Neural cell (in vitro differentiated cells): ENCODE measurements at regions not wholly inside any gene's neighbourhood (a gene's known extent, or its start where the extent isn't known, plus 50 kb on each side); places are given as distances from the start of the nearest gene placed in this dataset.

Experiments
- H2AFZ ChIP-seq: fragments of 200-600, 300-800 bp; sonication (generic), shearing (Covaris generic); 2 replicates; pipeline ENCODE4 v1.6.0; 2014; ENCODE audit warnings: low read depth, mild to moderate bottlenecking, antibody characterized with exemption, low read length, moderate library complexity
- H3F3A ChIP-seq: fragments of 200-600 bp; shearing (Covaris generic); 2 replicates; pipeline ENCODE4 v1.6.1; 2016; ENCODE audit warnings: mild to moderate bottlenecking, moderate library complexity, mixed read lengths, antibody characterized with exemption, low read length; ENCODE audit not compliant: insufficient read depth, poor library complexity, severe bottlenecking
- H3K27ac ChIP-seq: fragments of 200-600, 300-800 bp; sonication (generic), shearing (Covaris generic); 2 replicates; pipeline ENCODE4 v1.5.1; 2014; ENCODE audit warnings: mild to moderate bottlenecking, low read length, moderate library complexity
- H3K27me3 ChIP-seq: fragments of 300-800, 200-600 bp; sonication (generic), shearing (Covaris generic); 2 replicates; pipeline ENCODE4 v1.6.0; 2014; ENCODE audit warnings: mild to moderate bottlenecking, low read depth, low read length, moderate library complexity; ENCODE audit not compliant: insufficient read depth
- H3K36me3 ChIP-seq: fragments of 300-800, 200-600 bp; sonication (generic), shearing (Covaris generic); 2 replicates; pipeline ENCODE4 v1.5.1; 2014; ENCODE audit warnings: mild to moderate bottlenecking, antibody characterized with exemption, low read length, moderate library complexity; ENCODE audit not compliant: insufficient read depth
- H3K4me2 ChIP-seq: fragments of 300-800, 200-600 bp; sonication (generic), shearing (Covaris generic); 2 replicates; pipeline ENCODE4 v1.6.0; 2014; ENCODE audit warnings: mild to moderate bottlenecking, low read length
- H3K4me3 ChIP-seq: fragments of 300-800, 200-600 bp; sonication (generic), shearing (Covaris generic); 2 replicates; pipeline ENCODE4 v1.5.1; 2014; ENCODE audit warnings: mild to moderate bottlenecking, low read length, moderate library complexity
- H3K79me2 ChIP-seq: fragments of 200-600 bp; shearing (Covaris generic); replicated peaks from 2 replicates; pipeline ENCODE4 v1.6.0; 2014; ENCODE audit warnings: mild to moderate bottlenecking, low read length, moderate library complexity; ENCODE audit not compliant: insufficient read depth
- H3K9ac ChIP-seq: fragments of 300-800, 200-600 bp; sonication (generic), shearing (Covaris generic); 2 replicates; pipeline ENCODE4 v1.6.1; 2016; ENCODE audit warnings: mild to moderate bottlenecking, low read length, mixed read lengths
- H3K9me2 ChIP-seq: fragments of 200-600 bp; shearing (Covaris generic); 2 replicates; pipeline ENCODE4 v1.6.1; 2016; ENCODE audit warnings: mild to moderate bottlenecking, low read length, mixed read lengths; ENCODE audit not compliant: insufficient read depth
- H3K9me3 ChIP-seq: fragments of 200-600, 300-800 bp; sonication (generic), shearing (Covaris generic); 2 replicates; pipeline ENCODE4 v1.6.1; 2016; ENCODE audit warnings: mild to moderate bottlenecking, mixed run types, low read length, moderate library complexity, mixed read lengths
- H4K20me1 ChIP-seq: fragments of 200-600 bp; shearing (Covaris generic); 2 replicates; pipeline ENCODE4 v1.6.1; 2016; ENCODE audit warnings: mild to moderate bottlenecking, mixed run types; ENCODE audit not compliant: insufficient read depth
- EP300 ChIP-seq: fragments of 450-650 bp; conservative IDR thresholded peaks from 2 replicates; pipeline ENCODE4 v1.6.1; 2014; ENCODE audit warnings: antibody characterized with exemption, mild to moderate bottlenecking, moderate library complexity; ENCODE audit not compliant: poor library complexity, severe bottlenecking
- EZH2 ChIP-seq: fragments of 200-600, 300-800 bp; shearing (Covaris generic), sonication (generic); IDR thresholded peaks from 2 replicates; pipeline ENCODE4 v1.6.1; 2014; ENCODE audit warnings: antibody characterized with exemption, low read length, borderline replicate concordance, mild to moderate bottlenecking; ENCODE audit not compliant: insufficient read depth, poor library complexity, severe bottlenecking
- MXI1 ChIP-seq: fragments of 450-650 bp; conservative IDR thresholded peaks from 2 replicates; pipeline ENCODE4 v1.6.1; 2014; ENCODE audit warnings: antibody characterized with exemption, mild to moderate bottlenecking; ENCODE audit not compliant: poor library complexity, severe bottlenecking
- POLR2AphosphoS5 ChIP-seq: IDR thresholded peaks from 2 replicates; pipeline ENCODE4 v1.6.1; 2012
- RAD21 ChIP-seq: fragments of 450-650 bp; conservative IDR thresholded peaks from 2 replicates; pipeline ENCODE4 v1.6.1; 2014; ENCODE audit warnings: antibody characterized with exemption, mild to moderate bottlenecking, moderate library complexity
- REST ChIP-seq: IDR thresholded peaks from 2 replicates; pipeline ENCODE4 v1.6.1; 2012; ENCODE audit warnings: borderline replicate concordance
- SMC3 ChIP-seq: fragments of 450-650 bp; conservative IDR thresholded peaks from 2 replicates; pipeline ENCODE4 v1.6.1; 2014; ENCODE audit warnings: antibody characterized with exemption, mild to moderate bottlenecking, moderate library complexity; ENCODE audit not compliant: poor library complexity
- TAF1 ChIP-seq: IDR thresholded peaks from 2 replicates; pipeline ENCODE4 v1.6.1; 2012; ENCODE audit warnings: low read depth
- TF ChIP-seq, protein P1 (sequence below): fragments of 450-650 bp; IDR thresholded peaks from 2 replicates; pipeline ENCODE4 v1.5.1; 2014; ENCODE audit warnings: antibody characterized with exemption, mild to moderate bottlenecking, moderate library complexity; ENCODE audit not compliant: poor library complexity, severe bottlenecking

DNA sequence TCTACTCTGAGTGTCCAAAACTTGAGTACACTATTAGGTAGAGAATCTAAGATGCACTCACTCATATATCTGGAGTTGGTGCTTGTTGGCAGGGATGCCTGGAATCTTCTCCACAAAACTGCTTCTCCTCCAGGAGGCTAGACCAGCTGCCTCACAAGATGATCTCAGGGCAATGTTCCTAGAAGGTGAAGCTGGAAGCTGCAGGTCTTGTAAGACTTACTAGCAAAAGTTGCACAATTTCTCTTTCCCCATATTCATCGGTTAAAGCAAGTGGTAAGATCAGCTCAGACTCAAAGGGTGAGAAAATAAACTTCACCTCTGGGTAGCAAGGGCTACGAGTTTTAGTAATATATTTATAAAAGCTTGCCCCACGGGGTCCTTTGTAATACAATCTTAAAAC is 454.4 kb upstream of the ACVR2A start:
- H3K36me3 ChIP-seq, result no peaks in the 10 kb centered on the region
- H3K4me3 ChIP-seq, result no peak overlapping the region
- no peaks in the 10 kb centered on the region for H3K27me3 ChIP-seq
- no peaks in the 10 kb centered on the region for H3K9me3 ChIP-seq
- no peak for TF ChIP-seq EP300
- TF ChIP-seq MXI1, result no peak
- TF ChIP-seq TAF1, result no peak
- TF ChIP-seq RAD21, result no peak
- H3K27ac ChIP-seq, result no peak overlapping the region
- no peaks in the 10 kb centered on the region for H3K9me2 ChIP-seq
- H3K9ac ChIP-seq, result no peak overlapping the region
- H4K20me1 ChIP-seq, result no peaks in the 10 kb centered on the region
- no peaks in the 10 kb centered on the region for H3F3A ChIP-seq
- H2AFZ ChIP-seq, result no peak overlapping the region
- no peak overlapping the region for H3K4me2 ChIP-seq
- H3K79me2 ChIP-seq, result no peaks in the 10 kb centered on the region

DNA sequence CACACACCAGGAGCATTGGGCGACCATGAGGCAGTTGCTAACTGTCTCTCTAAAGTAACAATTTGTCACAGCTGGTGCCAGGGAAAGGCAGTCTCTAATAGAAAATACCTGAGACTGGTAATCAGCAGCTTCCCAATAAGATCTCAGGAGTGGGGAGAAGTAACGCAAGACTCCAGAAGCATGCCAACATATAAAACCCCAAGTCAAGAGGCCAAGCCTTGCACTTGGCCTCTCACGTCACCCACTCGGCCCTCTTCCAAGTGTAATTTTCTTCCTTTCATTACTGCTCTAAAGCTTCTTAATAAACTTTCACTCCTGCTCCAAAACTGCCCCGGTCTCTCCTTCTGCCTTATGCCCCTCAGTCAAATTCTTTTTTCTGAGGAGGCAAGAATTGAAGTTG is 455.6 kb upstream of the ACVR2A start:
- Histone ChIP-seq H3K9ac (no peak overlapping the region), H3K27me3 (no peaks in the 10 kb centered on the region), H3F3A (no peaks in the 10 kb centered on the region), H2AFZ (no peak overlapping the region), H3K4me3 (no peak overlapping the region), H3K79me2 (no peaks in the 10 kb centered on the region), H3K36me3 (no peaks in the 10 kb centered on the region), H3K27ac (no peak overlapping the region), H3K9me3 (no peaks in the 10 kb centered on the region), H3K4me2 (no peak overlapping the region), H3K9me2 (no peaks in the 10 kb centered on the region), H4K20me1 (no peaks in the 10 kb centered on the region)
- TF ChIP-seq POLR2AphosphoS5 (no peak), RAD21 (no peak), SMC3 (no peak), MXI1 (no peak), TAF1 (no peak), EP300 (no peak), EZH2 (no peak), REST (no peak)
- TF ChIP-seq, protein P1, sequence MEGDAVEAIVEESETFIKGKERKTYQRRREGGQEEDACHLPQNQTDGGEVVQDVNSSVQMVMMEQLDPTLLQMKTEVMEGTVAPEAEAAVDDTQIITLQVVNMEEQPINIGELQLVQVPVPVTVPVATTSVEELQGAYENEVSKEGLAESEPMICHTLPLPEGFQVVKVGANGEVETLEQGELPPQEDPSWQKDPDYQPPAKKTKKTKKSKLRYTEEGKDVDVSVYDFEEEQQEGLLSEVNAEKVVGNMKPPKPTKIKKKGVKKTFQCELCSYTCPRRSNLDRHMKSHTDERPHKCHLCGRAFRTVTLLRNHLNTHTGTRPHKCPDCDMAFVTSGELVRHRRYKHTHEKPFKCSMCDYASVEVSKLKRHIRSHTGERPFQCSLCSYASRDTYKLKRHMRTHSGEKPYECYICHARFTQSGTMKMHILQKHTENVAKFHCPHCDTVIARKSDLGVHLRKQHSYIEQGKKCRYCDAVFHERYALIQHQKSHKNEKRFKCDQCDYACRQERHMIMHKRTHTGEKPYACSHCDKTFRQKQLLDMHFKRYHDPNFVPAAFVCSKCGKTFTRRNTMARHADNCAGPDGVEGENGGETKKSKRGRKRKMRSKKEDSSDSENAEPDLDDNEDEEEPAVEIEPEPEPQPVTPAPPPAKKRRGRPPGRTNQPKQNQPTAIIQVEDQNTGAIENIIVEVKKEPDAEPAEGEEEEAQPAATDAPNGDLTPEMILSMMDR, result no peak

- no peak overlapping the region for H3K27ac ChIP-seq
- H3K9me3 ChIP-seq, result no peaks in the 10 kb centered on the region
- no peaks in the 10 kb centered on the region for H3K9me2 ChIP-seq
- H3K36me3 ChIP-seq, result no peaks in the 10 kb centered on the region
- H3K9ac ChIP-seq, result no peak overlapping the region
- H3F3A ChIP-seq, result no peaks in the 10 kb centered on the region
- no peak overlapping the region for H2AFZ ChIP-seq
- H4K20me1 ChIP-seq, result no peaks in the 10 kb centered on the region
- no peaks in the 10 kb centered on the region for H3K27me3 ChIP-seq
- no peak overlapping the region for H3K4me3 ChIP-seq
- H3K79me2 ChIP-seq, result no peaks in the 10 kb centered on the region
- H3K4me2 ChIP-seq, result no peak overlapping the region
- TF ChIP-seq, protein P1, result no peak
- TF ChIP-seq REST (no peak), RAD21 (no peak), EP300 (no peak), MXI1 (no peak), POLR2AphosphoS5 (no peak), EZH2 (no peak), SMC3 (no peak), TAF1 (no peak)
Measured at GRCh38 chr2:147388217-147388616, 456.6 kb upstream of the ACVR2A start.
